HEK293 (cell line): ENCODE measurements at regions not wholly inside any gene's neighbourhood (a gene's known extent, or its start where the extent isn't known, plus 50 kb on each side); places are given as distances from the start of the nearest gene placed in this dataset.

ENCODE experiments used
- CTCF ChIA-PET: fragments of 350-600 bp; formaldehyde crosslinking; extraction: SDS; loops from one replicate; lab custom pipeline; 2021; ENCODE audit warnings: antibody characterized with exemption; lab: Yijun Ruan, JAX
- POLR2A ChIA-PET: fragments of 300-600 bp; formaldehyde crosslinking; extraction: SDS; loops from one replicate; lab custom pipeline; 2020; ENCODE audit warnings: antibody characterized with exemption, inconsistent platforms; lab: Yijun Ruan, JAX
- H3K27ac ChIP-seq: fragments of 200-500 bp; sonication (Bioruptor generic); 2 replicates; pipeline ENCODE4 v1.5.1; 2014; ENCODE audit warnings: low read depth, low read length, control low read depth, inconsistent platforms; ENCODE audit errors: extremely low read depth
- H3K36me3 ChIP-seq, 2 experiments: fragments of 200-500 bp in 1 of 2; sonication (Bioruptor generic) in 1 of 2; 1 replicate in 1 of 2; 2 replicates in 1 of 2; pipeline ENCODE4 v1.5.1; 2014 to 2017; ENCODE audit warnings: inconsistent platforms in 2 of 2, low read length in 2 of 2; ENCODE audit not compliant: control insufficient read depth in 2 of 2, insufficient read depth in 1 of 2
- H3K4me1 ChIP-seq: fragments of 200-500 bp; sonication (Bioruptor generic); 2 replicates; pipeline ENCODE4 v1.5.1; 2014; ENCODE audit warnings: mild to moderate bottlenecking, low read length, inconsistent platforms; ENCODE audit not compliant: control insufficient read depth, insufficient read depth
- H3K4me3 ChIP-seq: 2 replicates; pipeline ENCODE4 v1.5.1; 2011; ENCODE audit warnings: low read depth, mild to moderate bottlenecking, control low read depth, low read length, moderate library complexity
- H3K9me3 ChIP-seq: fragments of 200-500 bp; sonication (Bioruptor generic); 2 replicates; pipeline ENCODE4 v1.5.1; 2014; ENCODE audit warnings: low read depth, low read length, inconsistent platforms; ENCODE audit not compliant: control insufficient read depth, insufficient read depth
- BCL11B ChIP-seq: fragments of 450-650 bp; formaldehyde crosslinking; IDR thresholded peaks from 2 replicates; pipeline ENCODE4 v1.5.1; 2016; ENCODE audit warnings: low read depth, missing biosample characterization, missing genetic modification characterization
- RBAK ChIP-seq: fragments of 450-650 bp; formaldehyde crosslinking; IDR thresholded peaks from 2 replicates; pipeline ENCODE4 v1.5.1; 2016; ENCODE audit warnings: missing biosample characterization, missing genetic modification characterization
- ZBTB11 ChIP-seq: fragments of 450-650 bp; formaldehyde crosslinking; conservative IDR thresholded peaks from 2 replicates; pipeline ENCODE4 v1.5.1; 2016; ENCODE audit warnings: low read depth, missing biosample characterization, missing genetic modification characterization
- ZBTB26 ChIP-seq: fragments of 450-650 bp; formaldehyde crosslinking; optimal IDR thresholded peaks from 2 replicates; pipeline ENCODE3; 2016; ENCODE audit warnings: missing biosample characterization, mild to moderate bottlenecking, missing genetic modification characterization
- ZBTB44 ChIP-seq: fragments of 450-650 bp; IDR thresholded peaks from 2 replicates; pipeline ENCODE4 v1.5.1; 2018; ENCODE audit warnings: missing biosample characterization, mild to moderate bottlenecking, missing genetic modification characterization
- ZNF132 ChIP-seq: fragments of 450-650 bp; formaldehyde crosslinking; IDR thresholded peaks from 2 replicates; pipeline ENCODE4 v1.5.1; 2017; ENCODE audit warnings: missing biosample characterization, missing genetic modification characterization, borderline replicate concordance
- ZNF174 ChIP-seq: fragments of 450-650 bp; formaldehyde crosslinking; IDR thresholded peaks from 2 replicates; pipeline ENCODE4 v1.5.0; 2017; ENCODE audit warnings: missing biosample characterization, mild to moderate bottlenecking, missing genetic modification characterization
- ZNF175 ChIP-seq: fragments of 450-650 bp; formaldehyde crosslinking; IDR thresholded peaks from 2 replicates; pipeline ENCODE4 v1.5.1; 2016; ENCODE audit warnings: missing biosample characterization, missing genetic modification characterization
- ZNF211 ChIP-seq: fragments of 450-650 bp; formaldehyde crosslinking; IDR thresholded peaks from 2 replicates; pipeline ENCODE4 v1.5.1; 2016; ENCODE audit warnings: low read depth, missing biosample characterization, missing genetic modification characterization
- ZNF280D ChIP-seq: fragments of 450-650 bp; formaldehyde crosslinking; IDR thresholded peaks from 2 replicates; pipeline ENCODE4 v1.5.1; 2016; ENCODE audit warnings: missing biosample characterization, missing genetic modification characterization
- ZNF292 ChIP-seq: fragments of 450-650 bp; formaldehyde crosslinking; IDR thresholded peaks from 2 replicates; pipeline ENCODE4 v1.5.1; 2016; ENCODE audit warnings: low read depth, missing biosample characterization, missing genetic modification characterization, borderline replicate concordance
- ZNF473 ChIP-seq: fragments of 450-650 bp; formaldehyde crosslinking; IDR thresholded peaks from 2 replicates; pipeline ENCODE4 v1.5.1; 2017; ENCODE audit warnings: missing biosample characterization, missing genetic modification characterization
- ZNF548 ChIP-seq: fragments of 450-650 bp; formaldehyde crosslinking; IDR thresholded peaks from 2 replicates; pipeline ENCODE4 v1.5.1; 2016; ENCODE audit warnings: missing biosample characterization, missing genetic modification characterization
- ZNF624 ChIP-seq: fragments of 450-650 bp; formaldehyde crosslinking; IDR thresholded peaks from 2 replicates; pipeline ENCODE4 v1.5.1; 2017; ENCODE audit warnings: missing biosample characterization, missing genetic modification characterization
- ZNF791 ChIP-seq: fragments of 450-650 bp; formaldehyde crosslinking; IDR thresholded peaks from 2 replicates; pipeline ENCODE4 v1.5.1; 2016; ENCODE audit warnings: missing biosample characterization, missing genetic modification characterization
- ZNF830 ChIP-seq: fragments of 450-650 bp; IDR thresholded peaks from 2 replicates; pipeline ENCODE4 v1.5.0; 2018; ENCODE audit warnings: missing biosample characterization, missing genetic modification characterization, low read depth, mild to moderate bottlenecking, moderate library complexity

- TF ChIP-seq ZNF280D (tag by site-specific recombination) (no peak), ZNF548 (tag by site-specific recombination) (no peak), ZBTB44 (tag by site-specific recombination) (no peak), BCL11B (tag by site-specific recombination) (no peak)
Measured at GRCh38 chr21:20377250-20377649, 621.0 kb upstream of the NCAM2 start (continued).

GRCh38 chr21:20388400-20388799 lies 609.8 kb upstream of the NCAM2 start:
- Histone ChIP-seq H3K36me3 (no peaks in the 10 kb centered on the region), H3K27ac (no peak overlapping the region), H3K4me3 (no peak overlapping the region), H3K9me3 (no peaks in the 10 kb centered on the region; the same call in 1 of the 2 replicates)
- POLR2A ChIA-PET: no interaction called here
- CTCF ChIA-PET: interaction anchor here (0.7 kb wide), 1 partner anchor 84 kb away, joined by 3 read pairs; no protein-coding TSS in a partner anchor
- TF ChIP-seq ZBTB11 (tag by site-specific recombination) (no peak), ZBTB26 (tag by site-specific recombination) (no peak), ZNF473 (tag by site-specific recombination) (no peak), ZNF174 (tag by site-specific recombination) (no peak), ZNF132 (no peak), ZNF292 (tag by site-specific recombination) (no peak), ZNF791 (tag by site-specific recombination) (no peak), ZNF624 (tag by site-specific recombination) (no peak), ZNF175 (tag by site-specific recombination) (no peak), RBAK (tag by site-specific recombination) (no peak), ZNF211 (tag by site-specific recombination) (no peak), ZNF830 (tag by site-specific recombination) (no peak)
- TF ChIP-seq, all 188 proteins: peak for 0
- H3K4me1 ChIP-seq: no peaks in the 10 kb centered on the region
